Right lobe of liver (tissue), 6 donors: ENCODE measurements at regions not wholly inside any gene's neighbourhood (a gene's known extent, or its start where the extent isn't known, plus 50 kb on each side); places are given as distances from the start of the nearest gene placed in this dataset.

Experiments
- ATAC-seq, 4 donors: fragments of 200-7000 bp; cut with Tn5 transposase; one replicate each; pipeline ENCODE4 v1.9.1; 2020; ENCODE audit warnings: mild to moderate bottlenecking in 4 of 4, moderate library complexity in 4 of 4
- DNase-seq, 3 donors: peaks; one replicate each; pipeline ENCODE4 v3.0.0-alpha.2; 2020
- H3K27ac ChIP-seq, 3 donors: fragments of 200-600 bp; one replicate each; pipeline ENCODE4 v1.8.0; 2022
- H3K27me3 ChIP-seq, 2 donors: fragments of 200-600 bp; one replicate each; pipeline ENCODE4 v1.8.0; 2022
- H3K36me3 ChIP-seq, 4 donors: fragments of 200-600 bp; sonication (generic) in 1 of 4; one replicate each; pipeline versions ENCODE4 v1.5.1 to v1.8.0; 2017 to 2022; ENCODE audit warnings: control low read depth in 1 of 4
- H3K4me1 ChIP-seq, 4 donors: fragments of 200-600 bp; sonication (generic) in 1 of 4; one replicate each; pipeline versions ENCODE4 v1.5.1 to v1.8.0; 2017 to 2022; ENCODE audit warnings: control low read depth in 1 of 4
- H3K4me3 ChIP-seq, 3 donors: fragments of 200-600 bp; one replicate each; pipeline ENCODE4 v1.8.0; 2022
- H3K9me3 ChIP-seq, 4 donors: fragments of 200-600 bp; sonication (generic) in 1 of 4; one replicate each; pipeline versions ENCODE4 v1.5.1 to v1.8.0; 2017 to 2022; ENCODE audit warnings: control low read depth in 1 of 4
- CTCF ChIP-seq, 4 donors: fragments of 200-600 bp in 3 of 4; fragments of 450-650 bp in 1 of 4; IDR thresholded peaks; one replicate each; pipeline versions ENCODE4 v1.5.1 to v1.8.0; 2016 to 2022; ENCODE audit warnings: antibody characterized with exemption in 4 of 4, mild to moderate bottlenecking in 2 of 4
- POLR2A ChIP-seq: fragments of 450-650 bp; IDR thresholded peaks from one replicate; pipeline ENCODE4 v1.6.1; 2017; ENCODE audit warnings: antibody characterized with exemption, mild to moderate bottlenecking
- WGBS: methylation state at CpG from one replicate; pipeline ENCODE4 v1.1.6; 2018; ENCODE audit warnings: low coverage, low lambda C conversion rate; ENCODE audit not compliant: insufficient coverage; ENCODE audit errors: missing lambda C conversion rate; 5-methylcytosine and 5-hydroxymethylcytosine counted together
- intact Hi-C, 2 donors: fragments of 100-400 bp; cut with DNase I; formaldehyde crosslinking; loops; one replicate each; pipeline versions ENCODE4 v1.11.2 to v1.14.1; 2022
- donor health status: DM: no; HTN: yes; CAD: no.
- donor health status: DM: no; HTN: no; CAD: no.
- donor health status: DM: no; HTN: no; CAD: no.
- donor health status: DM: no; HTN: yes; CAD: no.
- donor health status: DM: no; HTN: yes; CAD: no.

- DNase-seq (no peak), ATAC-seq (no peak)
- WGBS: 60% methylated on average over 10 of the region's 10 CpGs
- no peaks in the 10 kb centered on the region for H3K36me3 ChIP-seq
- no peak overlapping the region for H3K4me3 ChIP-seq
- no peaks in the 10 kb centered on the region for H3K4me1 ChIP-seq
- TF ChIP-seq POLR2A (no peak), CTCF (IDR thresholded peaks at IDR 0.05) (no peak)
- H3K27ac ChIP-seq: no peak overlapping the region
- H3K9me3 ChIP-seq: no peaks in the 10 kb centered on the region
- intact Hi-C loops: no loop called here
- no peaks in the 10 kb centered on the region for H3K27me3 ChIP-seq
These were observed 53.1 kb downstream of the ATXN3L start for GRCh38 chrX:13266641-13267345.

GRCh38 chrX:13265549-13266132 is 54.2 kb downstream of the ATXN3L start:
- Histone ChIP-seq H3K36me3 (no peaks in the 10 kb centered on the region), H3K4me1 (no peaks in the 10 kb centered on the region), H3K27me3 (no peaks in the 10 kb centered on the region), H3K27ac (no peak overlapping the region), H3K4me3 (no peak overlapping the region), H3K9me3 (no peaks in the 10 kb centered on the region)
- ATAC-seq (no peak), DNase-seq (no peak)
- TF ChIP-seq POLR2A (no peak), CTCF (IDR thresholded peaks at IDR 0.05) (no peak)
- 61% methylated on average over 4 of the region's 4 CpGs for WGBS
- intact Hi-C loops: no loop called here

- TF ChIP-seq POLR2A: no peak
- no peak for TF ChIP-seq CTCF (IDR thresholded peaks at IDR 0.05)
- H3K27me3 ChIP-seq: no peaks in the 10 kb centered on the region
- no peak for DNase-seq
- H3K4me1 ChIP-seq: no peaks in the 10 kb centered on the region
- no peak for ATAC-seq
- intact Hi-C loops: no loop called here
- H3K9me3 ChIP-seq: no peaks in the 10 kb centered on the region
- no peak overlapping the region for H3K27ac ChIP-seq
- H3K4me3 ChIP-seq: no peak overlapping the region
- WGBS: 60% methylated on average over 1 of the region's 1 CpG
- H3K36me3 ChIP-seq: no peaks in the 10 kb centered on the region
These were observed 54.7 kb downstream of the ATXN3L start for GRCh38 chrX:13265111-13265510.

- ATAC-seq (no peak), DNase-seq (no peak)
- no peak for TF ChIP-seq CTCF (IDR thresholded peaks at IDR 0.05)
- TF ChIP-seq POLR2A: no peak
- Histone ChIP-seq H3K4me3 (no peak overlapping the region), H3K4me1 (no peaks in the 10 kb centered on the region), H3K27me3 (no peaks in the 10 kb centered on the region), H3K27ac (no peak overlapping the region), H3K36me3 (no peaks in the 10 kb centered on the region), H3K9me3 (no peaks in the 10 kb centered on the region)
- whole genome bisulfite sequencing: 60% methylated on average over 6 of the region's 6 CpGs
- intact Hi-C loops: no loop called here
These were observed 56.1 kb downstream of the ATXN3L start for GRCh38 chrX:13263560-13264251.
